Vagina (tissue), 2 donors: ENCODE measurements at regions not wholly inside any gene's neighbourhood (a gene's known extent, or its start where the extent isn't known, plus 50 kb on each side); places are given as distances from the start of the nearest gene placed in this dataset.

Experiments used
- DNase-seq, 2 donors: peaks; one replicate each; pipeline ENCODE4 v3.0.0-alpha.2; 2017; ENCODE audit errors: extremely low spot score in 2 of 2
- H3K27ac ChIP-seq: fragments of 200-600 bp; sonication (generic); one replicate; pipeline ENCODE4 v1.5.1; 2019
- H3K27me3 ChIP-seq: fragments of 200-600 bp; sonication (generic); one replicate; pipeline ENCODE4 v1.5.1; 2019
- H3K36me3 ChIP-seq, 2 donors: fragments of 200-600 bp; sonication (generic); one replicate each; pipeline ENCODE4 v1.5.1; 2017 to 2019
- H3K4me1 ChIP-seq: fragments of 200-600 bp; sonication (generic); one replicate; pipeline ENCODE4 v1.5.1; 2019
- H3K4me3 ChIP-seq, 2 donors: fragments of 200-600 bp; sonication (generic); 1 replicate in 1 of 2; 2 replicates in 1 of 2; pipeline ENCODE4 v1.5.1; 2016 to 2019
- H3K9me3 ChIP-seq: fragments of 200-600 bp; sonication (generic); one replicate; pipeline ENCODE4 v1.5.1; 2019
- POLR2A ChIP-seq, 2 donors: fragments of 450-650 bp; IDR thresholded peaks; one replicate each; pipeline ENCODE4 v1.6.1; 2017; ENCODE audit warnings: antibody characterized with exemption in 2 of 2, mild to moderate bottlenecking in 2 of 2, moderate library complexity in 2 of 2
- POLR2AphosphoS5 ChIP-seq, 2 donors: sonication (generic); formaldehyde crosslinking; IDR thresholded peaks; one replicate each; pipeline ENCODE4 v1.9.0; 2017; ENCODE audit warnings: antibody characterized with exemption in 2 of 2, mild to moderate bottlenecking in 2 of 2, low read depth in 1 of 2; ENCODE audit not compliant: insufficient read depth in 1 of 2
- intact Hi-C: fragments of 100-400 bp; cut with DNase I; formaldehyde crosslinking; loops from one replicate; pipeline ENCODE4 v1.15.1; 2023
- TF ChIP-seq, protein P1 (sequence below), 3 experiments: fragments of 450-650 bp in 2 of 3; fragments of 200-600 bp in 1 of 3; sonication (generic) in 1 of 3; IDR thresholded peaks; one replicate each; pipeline ENCODE4 v1.5.1; 2017 to 2019; ENCODE audit warnings: antibody characterized with exemption in 3 of 3, mild to moderate bottlenecking in 2 of 3, moderate library complexity in 2 of 3

- Histone ChIP-seq H3K9me3 (no peaks in the 10 kb centered on the region), H3K4me3 (no peak overlapping the region), H3K27me3 (no peaks in the 10 kb centered on the region), H3K36me3 (no peaks in the 10 kb centered on the region), H3K27ac (no peak overlapping the region), H3K4me1 (no peaks in the 10 kb centered on the region)
- intact Hi-C loops = no loop called here
- DNase-seq = no peak
- TF ChIP-seq, protein P1, sequence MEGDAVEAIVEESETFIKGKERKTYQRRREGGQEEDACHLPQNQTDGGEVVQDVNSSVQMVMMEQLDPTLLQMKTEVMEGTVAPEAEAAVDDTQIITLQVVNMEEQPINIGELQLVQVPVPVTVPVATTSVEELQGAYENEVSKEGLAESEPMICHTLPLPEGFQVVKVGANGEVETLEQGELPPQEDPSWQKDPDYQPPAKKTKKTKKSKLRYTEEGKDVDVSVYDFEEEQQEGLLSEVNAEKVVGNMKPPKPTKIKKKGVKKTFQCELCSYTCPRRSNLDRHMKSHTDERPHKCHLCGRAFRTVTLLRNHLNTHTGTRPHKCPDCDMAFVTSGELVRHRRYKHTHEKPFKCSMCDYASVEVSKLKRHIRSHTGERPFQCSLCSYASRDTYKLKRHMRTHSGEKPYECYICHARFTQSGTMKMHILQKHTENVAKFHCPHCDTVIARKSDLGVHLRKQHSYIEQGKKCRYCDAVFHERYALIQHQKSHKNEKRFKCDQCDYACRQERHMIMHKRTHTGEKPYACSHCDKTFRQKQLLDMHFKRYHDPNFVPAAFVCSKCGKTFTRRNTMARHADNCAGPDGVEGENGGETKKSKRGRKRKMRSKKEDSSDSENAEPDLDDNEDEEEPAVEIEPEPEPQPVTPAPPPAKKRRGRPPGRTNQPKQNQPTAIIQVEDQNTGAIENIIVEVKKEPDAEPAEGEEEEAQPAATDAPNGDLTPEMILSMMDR (IDR thresholded peaks at IDR 0.05) = no peak
- TF ChIP-seq POLR2AphosphoS5 (IDR thresholded peaks at IDR 0.05; ENCODE audit: insufficient read depth in 1 of 2, low read depth in 1 of 2) = no peak
- TF ChIP-seq POLR2A (IDR thresholded peaks at IDR 0.05) = no peak
Observed at GRCh38 chr6:49050584-49050983, 412.5 kb downstream of the MMUT start.

- H3K27ac ChIP-seq = no peak overlapping the region
- no peak overlapping the region for H3K4me3 ChIP-seq
- TF ChIP-seq POLR2AphosphoS5 (IDR thresholded peaks at IDR 0.05; ENCODE audit: insufficient read depth in 1 of 2, low read depth in 1 of 2) = no peak
- TF ChIP-seq, protein P1 (IDR thresholded peaks at IDR 0.05) = no peak
- TF ChIP-seq POLR2A (IDR thresholded peaks at IDR 0.05) = no peak
- intact Hi-C loops = no loop called here
- no peak for DNase-seq
- no peaks in the 10 kb centered on the region for H3K4me1 ChIP-seq
- no peaks in the 10 kb centered on the region for H3K9me3 ChIP-seq
- no peaks in the 10 kb centered on the region for H3K27me3 ChIP-seq
- H3K36me3 ChIP-seq = no peaks in the 10 kb centered on the region
Observed at GRCh38 chr6:49038294-49038822, 424.7 kb downstream of the MMUT start.

DNA sequence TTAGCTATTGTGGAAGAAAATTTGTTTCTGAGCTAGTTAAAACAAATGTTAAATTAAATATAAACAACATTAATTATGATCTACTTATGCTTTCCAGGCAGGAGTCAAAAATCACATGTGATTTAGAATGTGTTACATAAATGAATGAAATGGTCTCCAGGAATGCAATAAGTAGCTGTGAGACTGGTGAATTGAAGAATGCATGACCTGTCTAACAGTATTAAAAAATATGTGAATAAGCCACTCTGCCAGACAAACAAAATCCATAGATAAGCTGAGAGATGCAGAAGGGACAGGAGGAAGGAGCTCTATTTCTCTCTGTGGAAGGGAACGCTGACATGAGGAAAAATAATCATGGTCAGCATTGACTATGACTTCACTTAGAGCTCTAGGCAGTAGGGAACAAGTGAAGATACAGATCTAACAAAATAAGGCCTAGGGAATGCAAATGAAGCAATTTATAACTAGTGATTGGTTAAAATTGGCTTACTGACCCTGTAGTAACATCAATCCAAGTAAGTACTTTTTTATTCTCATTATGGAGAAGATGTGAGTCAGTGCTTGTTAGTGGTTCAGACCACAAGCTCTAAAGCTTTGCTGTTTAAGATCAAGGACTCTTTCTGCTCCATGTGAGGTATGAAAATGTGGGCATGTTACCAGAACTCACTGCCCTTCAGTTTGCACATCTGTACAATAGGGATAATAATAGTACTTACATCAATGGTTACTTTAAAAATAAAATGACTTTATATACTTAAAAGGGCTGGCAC is 432.6 kb downstream of the MMUT start:
- Histone ChIP-seq H3K27me3 (no peaks in the 10 kb centered on the region), H3K36me3 (no peaks in the 10 kb centered on the region), H3K27ac (no peak overlapping the region), H3K4me1 (no peaks in the 10 kb centered on the region), H3K9me3 (no peaks in the 10 kb centered on the region), H3K4me3 (no peak overlapping the region)
- DNase-seq = no peak
- no peak for TF ChIP-seq POLR2A (IDR thresholded peaks at IDR 0.05)
- TF ChIP-seq, protein P1 (IDR thresholded peaks at IDR 0.05) = no peak
- no peak for TF ChIP-seq POLR2AphosphoS5 (IDR thresholded peaks at IDR 0.05; ENCODE audit: insufficient read depth in 1 of 2, low read depth in 1 of 2)
- intact Hi-C loops = no loop called here

DNA sequence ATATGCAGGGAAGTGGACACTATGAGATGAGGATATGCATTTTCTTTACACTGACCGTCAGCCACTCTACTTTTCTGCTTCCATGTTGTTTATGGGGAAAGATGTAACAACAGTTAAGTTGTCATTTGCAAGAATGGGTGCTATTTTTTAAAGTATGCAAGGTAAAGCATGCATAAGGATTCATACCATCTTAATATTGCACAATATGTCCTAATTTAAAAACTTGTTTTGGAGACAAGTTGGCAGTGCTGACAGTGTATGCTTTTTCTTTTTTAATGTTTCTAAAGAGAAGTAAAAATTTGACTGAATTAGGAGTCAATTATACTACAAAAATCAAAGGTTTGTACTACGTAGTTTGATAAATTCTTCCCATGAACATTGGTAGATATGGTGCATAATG is 435.4 kb downstream of the MMUT start:
- no peak overlapping the region for H3K4me3 ChIP-seq
- TF ChIP-seq POLR2A (IDR thresholded peaks at IDR 0.05) = no peak
- TF ChIP-seq, protein P1 (IDR thresholded peaks at IDR 0.05) = no peak
- TF ChIP-seq POLR2AphosphoS5 (IDR thresholded peaks at IDR 0.05; ENCODE audit: insufficient read depth in 1 of 2, low read depth in 1 of 2) = no peak
- H3K27ac ChIP-seq = no peak overlapping the region
- intact Hi-C loops = no loop called here
- no peaks in the 10 kb centered on the region for H3K36me3 ChIP-seq
- no peaks in the 10 kb centered on the region for H3K9me3 ChIP-seq
- DNase-seq = no peak
- no peaks in the 10 kb centered on the region for H3K27me3 ChIP-seq
- no peaks in the 10 kb centered on the region for H3K4me1 ChIP-seq
